Middle frontal gyrus (tissue), 1 donor: ENCODE measurements at regions not wholly inside any gene's neighbourhood (a gene's known extent, or its start where the extent isn't known, plus 50 kb on each side); places are given as distances from the start of the nearest gene placed in this dataset.
A peak's percentile ranks its signal among the peaks of the same experiment; 100 is the strongest.

Source experiments
- DNase-seq: peaks from one replicate; pipeline ENCODE4 v3.0.0-alpha.2; 2015; ENCODE audit warnings: low spot score; ENCODE audit errors: extremely low spot score

GRCh38 chr18:68623342-68623741, 91.6 kb downstream of the TMX3 start:
- peak; percentile 46 for DNase-seq

GRCh38 chr18:68611311-68611710, 103.6 kb downstream of the TMX3 start:
- DNase-seq = peak; percentile 20

GRCh38 chr18:68608851-68609490, 105.9 kb downstream of the TMX3 start:
- DNase-seq = no peak

DNA sequence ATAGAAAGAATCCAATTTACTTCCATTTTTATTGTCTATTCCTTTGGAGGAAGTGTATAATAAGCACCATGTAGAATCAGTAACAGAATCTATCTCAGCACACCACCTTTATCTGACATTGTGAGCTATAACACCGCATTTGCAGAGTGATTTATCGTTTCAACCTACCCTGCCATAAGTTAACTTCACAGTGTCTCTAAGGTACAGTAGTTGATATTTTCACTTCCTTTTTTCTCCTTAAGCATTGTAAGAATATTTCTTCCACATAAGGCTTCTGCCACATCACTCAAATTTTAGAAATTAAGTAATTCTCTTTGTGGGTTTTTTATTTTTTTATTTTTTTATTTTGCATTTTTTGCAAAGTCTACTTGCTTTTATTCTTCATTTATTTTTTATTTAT, 107.1 kb downstream of the TMX3 start:
- no peak for DNase-seq

DNA sequence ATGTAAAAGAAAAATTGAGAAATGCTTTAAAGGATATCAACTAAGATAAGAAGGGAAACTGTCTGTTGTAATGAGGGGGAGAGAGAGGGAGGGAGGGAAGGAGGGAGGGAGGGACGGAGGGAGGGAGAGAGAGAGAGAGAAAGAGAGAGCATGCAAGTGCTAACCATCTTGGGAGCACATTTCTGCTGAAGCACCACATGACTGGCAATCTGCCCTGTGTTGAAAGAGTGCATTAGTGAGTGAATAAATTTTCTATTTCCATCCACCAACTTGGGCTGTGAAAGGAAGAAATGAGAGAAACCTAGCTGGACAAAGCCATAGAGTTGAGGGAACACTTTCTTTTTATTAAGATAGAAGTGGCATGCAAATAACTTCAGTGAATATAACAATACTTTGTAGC, 110.7 kb downstream of the TMX3 start:
- DNase-seq = no peak

- no peak for DNase-seq
These were observed 118.9 kb downstream of the TMX3 start for GRCh38 chr18:68596016-68596415.

- no peak for DNase-seq
These were observed 126.7 kb downstream of the TMX3 start for GRCh38 chr18:68588169-68588568.

- DNase-seq = no peak
These were observed 131.2 kb downstream of the TMX3 start for GRCh38 chr18:68583685-68584084.

- no peak for DNase-seq
These were observed 140.6 kb downstream of the TMX3 start for GRCh38 chr18:68574311-68574710.

GRCh38 chr18:68569936-68570335, 145.0 kb downstream of the TMX3 start:
- no peak for DNase-seq

DNA sequence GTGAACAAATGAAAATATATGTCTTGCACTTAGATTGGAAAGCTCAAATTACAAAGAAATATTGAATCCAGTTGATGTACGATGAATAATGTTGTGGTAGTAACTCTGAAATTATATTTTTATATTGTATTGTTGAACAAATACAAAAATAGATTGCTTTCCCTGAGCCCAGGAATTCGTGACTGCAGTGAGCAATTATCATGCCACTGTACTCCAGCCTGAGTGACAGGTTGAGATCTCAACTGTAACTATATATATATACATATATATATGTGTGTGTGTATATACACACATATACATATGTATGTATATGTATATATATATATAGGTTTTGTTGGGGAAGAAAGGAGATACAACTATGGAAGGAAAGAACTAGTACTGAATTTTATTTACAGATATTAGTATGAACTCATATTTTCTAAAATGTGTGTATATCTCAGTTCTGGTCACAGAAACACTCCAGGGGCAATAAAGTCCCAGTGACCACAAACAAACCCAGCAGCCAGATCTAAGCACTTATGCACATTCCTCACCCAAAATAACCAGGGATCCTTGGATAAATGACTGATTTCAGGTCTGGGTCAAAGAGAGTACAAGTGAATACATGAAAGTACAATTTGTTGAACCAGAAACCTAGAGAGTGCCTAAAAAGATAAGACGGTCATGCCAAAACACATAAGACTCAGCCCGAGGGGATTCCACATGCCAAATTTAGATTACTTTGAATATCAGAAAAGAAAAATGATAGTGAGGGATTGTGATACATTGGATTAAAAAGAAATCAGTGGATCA, 146.3 kb downstream of the TMX3 start:
- no peak for DNase-seq

DNA sequence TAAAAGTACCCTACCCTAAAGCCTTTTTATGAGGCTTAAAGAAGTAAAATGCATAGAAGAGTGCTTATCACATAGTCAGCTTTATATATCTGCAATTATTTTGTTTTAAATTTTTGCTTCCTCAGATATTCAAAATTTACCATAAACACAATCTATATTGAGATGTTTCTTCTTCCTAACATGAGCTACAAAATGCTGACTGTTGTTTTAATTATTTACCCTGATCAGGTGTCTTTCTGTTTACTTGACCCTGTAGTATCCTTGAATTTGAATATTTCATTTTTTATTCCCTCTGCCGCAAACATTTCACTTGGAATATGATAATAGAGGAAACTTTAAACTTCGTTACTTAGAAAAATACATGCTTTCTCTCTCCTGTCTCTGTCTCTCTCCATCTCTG, 147.9 kb downstream of the TMX3 start:
- DNase-seq = no peak

- DNase-seq = no peak
These were observed 149.9 kb downstream of the TMX3 start for GRCh38 chr18:68564961-68565360.

- DNase-seq = no peak
These were observed 150.6 kb downstream of the TMX3 start for GRCh38 chr18:68564351-68564750.

DNA sequence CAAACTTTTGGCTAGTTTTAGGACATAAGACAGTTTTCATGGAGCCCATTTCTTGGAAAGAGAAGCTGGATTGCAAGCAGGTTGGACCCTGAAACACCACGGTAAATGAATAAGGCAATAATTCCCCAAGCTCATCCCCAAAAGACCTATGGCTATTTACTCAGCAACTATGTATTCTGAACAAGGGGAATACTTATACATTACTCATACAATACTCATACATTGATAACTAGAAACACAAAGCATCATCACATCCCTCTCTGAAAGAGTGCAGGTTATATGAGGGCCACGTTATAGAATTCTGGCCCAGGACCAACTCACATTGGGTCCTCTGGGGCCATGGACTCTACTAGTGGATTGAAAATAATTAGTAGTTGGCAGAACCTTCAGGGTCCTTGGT, 154.8 kb downstream of the TMX3 start:
- DNase-seq = no peak

GRCh38 chr18:68557183-68557582, 157.7 kb downstream of the TMX3 start:
- DNase-seq = no peak

DNA sequence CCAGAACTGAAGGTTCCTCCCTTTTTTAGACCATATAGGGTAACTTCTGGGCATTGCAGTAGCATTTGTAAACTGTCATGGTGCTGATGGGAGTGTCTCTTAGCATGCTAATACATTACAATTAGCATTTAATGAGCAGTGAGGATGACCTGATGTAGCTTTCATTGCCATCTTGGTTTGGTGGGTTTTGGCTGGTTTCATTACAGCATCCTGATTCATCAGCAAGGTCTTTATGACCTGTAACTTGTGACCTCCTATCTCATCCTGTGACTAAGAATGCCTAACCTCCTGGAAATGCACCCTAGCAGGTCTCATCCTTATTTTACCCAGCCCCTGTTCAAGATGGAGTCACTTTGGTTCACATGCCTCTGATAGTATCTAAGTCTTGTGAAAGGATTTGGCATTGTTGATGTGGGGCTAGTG, 159.0 kb downstream of the TMX3 start:
- DNase-seq = no peak

- DNase-seq = no peak
These were observed 165.7 kb downstream of the TMX3 start for GRCh38 chr18:68548904-68549870.

DNA sequence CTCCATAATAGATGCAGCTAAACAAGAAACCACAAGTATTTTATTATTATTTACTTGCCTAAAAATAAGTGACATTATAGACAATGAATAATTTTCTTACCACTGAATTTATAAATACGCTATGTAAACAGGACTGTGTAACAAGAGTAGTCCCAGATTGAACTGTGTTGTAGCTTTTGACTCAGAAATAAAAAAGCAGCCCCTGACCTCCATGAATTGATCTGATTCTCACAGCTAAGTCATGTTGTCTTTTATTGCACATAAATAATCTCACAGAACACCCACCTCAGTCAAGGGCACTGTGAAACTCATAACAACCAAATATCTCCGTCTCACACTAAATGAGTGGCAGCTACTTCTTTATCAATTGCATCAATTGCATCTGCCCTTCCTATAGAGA, 171.6 kb downstream of the TMX3 start:
- DNase-seq = no peak

GRCh38 chr18:68542846-68543245, 172.1 kb downstream of the TMX3 start:
- no peak for DNase-seq

GRCh38 chr18:68533641-68534040, 181.3 kb downstream of the TMX3 start:
- no peak for DNase-seq

GRCh38 chr18:68532328-68532885, 182.5 kb downstream of the TMX3 start:
- DNase-seq = no peak
